ENCODE measurements at regions not wholly inside any gene's neighbourhood (a gene's known extent, or its start where the extent isn't known, plus 50 kb on each side); places are given as distances from the start of the nearest gene placed in this dataset.

DNA sequence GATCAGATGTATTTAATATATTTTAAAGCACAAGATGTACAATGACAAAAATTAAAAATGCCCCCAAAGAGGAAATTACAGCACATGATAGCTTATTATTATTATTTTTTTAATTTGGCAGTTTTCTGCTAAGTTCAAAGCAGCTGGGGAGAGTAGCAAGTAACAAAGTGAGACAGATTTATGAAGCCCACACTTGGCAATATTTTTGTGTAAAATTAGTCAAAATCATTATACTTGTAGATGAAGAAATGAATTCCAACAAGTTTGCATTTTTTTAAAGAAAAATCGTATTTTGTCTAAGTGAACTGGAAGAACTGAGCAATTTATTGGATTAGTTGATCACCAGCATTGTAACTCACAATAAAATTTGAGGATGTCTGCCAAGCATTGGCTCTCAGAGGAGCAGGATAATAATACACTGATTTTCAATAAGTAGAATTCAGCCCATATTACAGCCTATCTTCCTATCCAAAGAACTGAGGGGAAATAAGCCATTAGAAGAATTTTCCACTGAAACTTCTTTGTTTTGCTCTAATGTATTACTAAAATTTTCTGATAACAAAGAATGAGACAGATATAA lies 215.6 kb downstream of the MAP2K6 start:
- H3K36me3 ChIP-seq (replicated peaks in 1 of 2): no peaks in the 10 kb centered on the region
- 56 to 73% (median 64%) methylated on average over 1 of the region's 1 CpG for WGBS, 4 donors
- no peak for DNase-seq
- no peak overlapping the region for H3K27ac ChIP-seq
- no peaks in the 10 kb centered on the region for H3K9me3 ChIP-seq (replicated peaks in 1 of 3)
- no peaks in the 10 kb centered on the region for H3K4me1 ChIP-seq (replicated peaks in 1 of 2)
- intact Hi-C loops (cut with DNase I): no loop called here
- no peak overlapping the region for H3K4me3 ChIP-seq
- TF ChIP-seq POLR2A (IDR thresholded peaks at IDR 0.05): no peak
- TF ChIP-seq, protein P1, sequence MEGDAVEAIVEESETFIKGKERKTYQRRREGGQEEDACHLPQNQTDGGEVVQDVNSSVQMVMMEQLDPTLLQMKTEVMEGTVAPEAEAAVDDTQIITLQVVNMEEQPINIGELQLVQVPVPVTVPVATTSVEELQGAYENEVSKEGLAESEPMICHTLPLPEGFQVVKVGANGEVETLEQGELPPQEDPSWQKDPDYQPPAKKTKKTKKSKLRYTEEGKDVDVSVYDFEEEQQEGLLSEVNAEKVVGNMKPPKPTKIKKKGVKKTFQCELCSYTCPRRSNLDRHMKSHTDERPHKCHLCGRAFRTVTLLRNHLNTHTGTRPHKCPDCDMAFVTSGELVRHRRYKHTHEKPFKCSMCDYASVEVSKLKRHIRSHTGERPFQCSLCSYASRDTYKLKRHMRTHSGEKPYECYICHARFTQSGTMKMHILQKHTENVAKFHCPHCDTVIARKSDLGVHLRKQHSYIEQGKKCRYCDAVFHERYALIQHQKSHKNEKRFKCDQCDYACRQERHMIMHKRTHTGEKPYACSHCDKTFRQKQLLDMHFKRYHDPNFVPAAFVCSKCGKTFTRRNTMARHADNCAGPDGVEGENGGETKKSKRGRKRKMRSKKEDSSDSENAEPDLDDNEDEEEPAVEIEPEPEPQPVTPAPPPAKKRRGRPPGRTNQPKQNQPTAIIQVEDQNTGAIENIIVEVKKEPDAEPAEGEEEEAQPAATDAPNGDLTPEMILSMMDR (IDR thresholded peaks at IDR 0.05): no peak
- H3K27me3 ChIP-seq: no peaks in the 10 kb centered on the region

DNA sequence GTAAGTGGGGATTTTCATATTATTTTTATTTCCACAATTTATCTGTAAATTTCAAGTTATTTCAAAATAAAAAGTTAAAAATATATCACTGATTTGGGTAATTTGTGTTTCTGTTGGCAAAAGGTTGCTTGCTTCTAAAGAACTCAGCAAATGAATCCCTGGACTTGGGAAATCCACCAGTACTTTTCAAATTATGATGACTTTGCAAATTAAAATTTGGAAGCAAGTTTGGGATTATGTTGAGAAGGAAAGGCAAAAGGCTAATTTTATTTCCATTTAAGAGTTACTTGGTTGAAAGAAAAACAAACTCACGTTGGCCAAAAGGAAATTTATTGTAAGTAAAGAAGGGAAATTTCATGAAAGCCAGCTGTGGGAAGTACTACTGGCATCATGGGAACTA lies 220.3 kb downstream of the MAP2K6 start:
- H3K4me1 ChIP-seq (replicated peaks in 1 of 2): no peaks in the 10 kb centered on the region
- no peaks in the 10 kb centered on the region for H3K36me3 ChIP-seq (replicated peaks in 1 of 2)
- WGBS, 4 donors: 16 to 60% (median 47%) methylated on average over 1 of the region's 1 CpG
- H3K27me3 ChIP-seq: no peaks in the 10 kb centered on the region
- no peak overlapping the region for H3K27ac ChIP-seq
- no peak overlapping the region for H3K4me3 ChIP-seq
- intact Hi-C loops (cut with DNase I): no loop called here
- DNase-seq: no peak
- no peak for TF ChIP-seq POLR2A (IDR thresholded peaks at IDR 0.05)
- TF ChIP-seq, protein P1 (IDR thresholded peaks at IDR 0.05): no peak
- no peaks in the 10 kb centered on the region for H3K9me3 ChIP-seq (replicated peaks in 1 of 3)

DNA sequence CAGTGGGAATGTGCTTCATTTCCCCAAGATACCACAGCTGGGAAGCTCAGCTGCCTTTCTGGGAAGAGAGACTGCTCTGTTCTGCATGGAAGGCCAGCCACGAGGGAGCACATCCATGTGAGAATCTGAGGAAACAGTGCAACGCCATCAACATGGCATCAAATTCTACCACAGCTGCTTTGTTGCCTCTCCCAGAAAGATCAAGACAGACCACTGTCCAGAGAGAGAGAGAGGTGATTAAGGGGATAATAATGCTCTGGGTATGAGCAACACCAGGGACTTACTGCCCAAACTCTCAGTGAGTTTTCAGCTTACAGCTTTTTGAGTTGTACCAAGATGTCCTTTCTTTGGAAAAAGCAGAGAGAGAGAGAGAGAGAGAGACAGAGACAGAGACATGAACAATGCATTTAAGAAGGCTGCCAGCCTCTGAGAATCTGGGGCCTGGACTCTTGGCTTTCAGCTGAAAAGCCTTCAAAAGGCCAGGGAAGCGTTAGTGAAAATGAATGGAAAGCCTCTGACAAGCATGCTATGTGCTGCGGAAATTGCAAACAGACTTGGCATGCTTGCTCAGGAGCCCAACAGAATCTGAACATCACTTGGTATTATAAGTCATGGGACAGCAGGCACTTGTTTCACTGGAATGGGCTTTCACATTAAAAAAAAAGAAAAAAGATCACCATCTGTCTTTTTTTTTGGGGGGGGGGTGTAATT lies 223.1 kb downstream of the MAP2K6 start:
- H3K4me3 ChIP-seq: no peak overlapping the region
- H3K36me3 ChIP-seq (replicated peaks in 1 of 2): no peaks in the 10 kb centered on the region
- no peak overlapping the region for H3K27ac ChIP-seq
- H3K27me3 ChIP-seq: no peaks in the 10 kb centered on the region
- 73 to 83% (median 80%) methylated on average over 4 of the region's 4 CpGs for WGBS, 4 donors
- no peaks in the 10 kb centered on the region for H3K4me1 ChIP-seq (replicated peaks in 1 of 2)
- intact Hi-C loops (cut with DNase I): no loop called here
- no peaks in the 10 kb centered on the region for H3K9me3 ChIP-seq (replicated peaks in 1 of 3)
- TF ChIP-seq, protein P1 (IDR thresholded peaks at IDR 0.05): no peak
- no peak for TF ChIP-seq POLR2A (IDR thresholded peaks at IDR 0.05)
- no peak for DNase-seq

DNA sequence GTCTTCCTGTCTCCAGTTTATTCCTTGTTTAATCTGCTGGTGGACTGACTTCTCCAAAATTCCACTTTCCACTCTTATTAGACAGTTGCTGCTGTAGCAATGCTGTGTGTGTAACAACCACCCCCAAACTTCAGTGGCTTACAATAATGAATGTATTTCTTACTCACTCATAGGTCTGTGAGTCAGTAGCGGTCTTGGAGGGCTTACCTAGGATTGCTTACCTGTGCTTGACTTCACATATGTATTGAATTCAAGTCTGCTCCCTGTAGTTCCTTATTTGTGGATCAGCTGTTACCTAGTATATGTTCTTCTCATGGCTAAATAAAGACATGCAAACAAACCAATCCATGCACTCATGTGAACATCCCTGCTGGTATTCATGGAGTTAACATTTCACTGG lies 224.6 kb downstream of the MAP2K6 start:
- Histone ChIP-seq H3K27ac (no peak overlapping the region), H3K4me1 (replicated peaks in 1 of 2) (no peaks in the 10 kb centered on the region), H3K36me3 (replicated peaks in 1 of 2) (no peaks in the 10 kb centered on the region), H3K27me3 (no peaks in the 10 kb centered on the region), H3K4me3 (no peak overlapping the region), H3K9me3 (replicated peaks in 1 of 3) (no peaks in the 10 kb centered on the region)
- DNase-seq: no peak
- 75 to 100% (median 95%) methylated on average over 1 of the region's 1 CpG for WGBS, 4 donors
- TF ChIP-seq, protein P1 (IDR thresholded peaks at IDR 0.05): no peak
- TF ChIP-seq POLR2A (IDR thresholded peaks at IDR 0.05): no peak
- intact Hi-C loops (cut with DNase I): no loop called here

All from adrenal gland (tissue), 9 donors.